ENCODE measurements at regions not wholly inside any gene's neighbourhood (a gene's known extent, or its start where the extent isn't known, plus 50 kb on each side); places are given as distances from the start of the nearest gene placed in this dataset.

DNA sequence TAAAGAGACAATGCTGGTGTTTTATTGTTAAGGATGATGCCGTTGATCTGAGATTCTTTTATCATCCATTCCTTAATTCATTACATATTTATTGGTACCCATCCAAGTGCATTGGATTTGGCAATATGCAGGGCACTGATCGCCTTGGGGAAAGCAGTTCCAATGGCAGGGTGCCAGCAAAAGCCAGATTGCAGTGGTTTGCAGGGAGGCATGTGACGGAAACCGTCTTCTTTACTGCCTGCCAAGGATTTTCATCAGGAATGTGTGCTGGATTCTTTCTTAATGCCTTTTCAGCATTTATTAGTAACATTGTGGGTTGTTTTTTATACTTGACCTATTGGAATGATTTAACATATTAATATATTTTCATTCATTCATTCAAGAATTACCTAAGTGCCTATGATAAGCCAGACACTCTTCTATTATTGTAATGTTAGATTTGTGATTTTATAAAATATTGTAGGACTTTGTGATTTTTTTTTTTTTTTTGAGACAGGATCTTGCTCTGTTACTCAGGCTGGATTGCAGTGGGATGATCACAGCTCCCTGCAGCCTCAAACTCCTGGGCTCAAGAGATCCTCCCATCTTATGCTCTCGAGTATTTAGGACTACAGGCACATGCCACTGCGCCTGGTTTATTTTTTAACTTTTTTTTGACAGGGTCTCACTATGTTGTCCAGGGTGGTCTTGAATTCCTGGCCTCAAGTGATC lies 93.4 kb upstream of the TNRC6A start:
- H3K4me3 ChIP-seq (ENCODE audit: low read length), result no peak overlapping the region
- POLR2A ChIA-PET, result no interaction called here
- peaks cover 11% of the 10 kb centered on the region for H3K27me3 Mint-ChIP-seq
- H3K36me3 Mint-ChIP-seq (ENCODE audit: low read depth), result no peaks in the 10 kb centered on the region
- TF ChIP-seq, protein P1, sequence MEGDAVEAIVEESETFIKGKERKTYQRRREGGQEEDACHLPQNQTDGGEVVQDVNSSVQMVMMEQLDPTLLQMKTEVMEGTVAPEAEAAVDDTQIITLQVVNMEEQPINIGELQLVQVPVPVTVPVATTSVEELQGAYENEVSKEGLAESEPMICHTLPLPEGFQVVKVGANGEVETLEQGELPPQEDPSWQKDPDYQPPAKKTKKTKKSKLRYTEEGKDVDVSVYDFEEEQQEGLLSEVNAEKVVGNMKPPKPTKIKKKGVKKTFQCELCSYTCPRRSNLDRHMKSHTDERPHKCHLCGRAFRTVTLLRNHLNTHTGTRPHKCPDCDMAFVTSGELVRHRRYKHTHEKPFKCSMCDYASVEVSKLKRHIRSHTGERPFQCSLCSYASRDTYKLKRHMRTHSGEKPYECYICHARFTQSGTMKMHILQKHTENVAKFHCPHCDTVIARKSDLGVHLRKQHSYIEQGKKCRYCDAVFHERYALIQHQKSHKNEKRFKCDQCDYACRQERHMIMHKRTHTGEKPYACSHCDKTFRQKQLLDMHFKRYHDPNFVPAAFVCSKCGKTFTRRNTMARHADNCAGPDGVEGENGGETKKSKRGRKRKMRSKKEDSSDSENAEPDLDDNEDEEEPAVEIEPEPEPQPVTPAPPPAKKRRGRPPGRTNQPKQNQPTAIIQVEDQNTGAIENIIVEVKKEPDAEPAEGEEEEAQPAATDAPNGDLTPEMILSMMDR (IDR thresholded peaks at IDR 0.05), result no peak
- no peak overlapping the region for H3K4me3 Mint-ChIP-seq
- intact Hi-C loops (cut with DNase I, micrococcal nuclease), result no loop called here
- CTCF ChIA-PET, result no interaction called here
- DNase-seq (no peak), ATAC-seq (ENCODE audit: poor library complexity) (no peak)
- H3K9me3 Mint-ChIP-seq, result no peaks in the 10 kb centered on the region
- H3K9me3 ChIP-seq (ENCODE audit: control insufficient read depth in 1 of 2, insufficient read depth in 1 of 2, low read length in 2 of 2), result no peaks in the 10 kb centered on the region
- H3K4me1 ChIP-seq (ENCODE audit: insufficient read depth, low read length), result no peaks in the 10 kb centered on the region
- H3K36me3 ChIP-seq (ENCODE audit: insufficient read depth, low read length), result no peaks in the 10 kb centered on the region
- H3K27ac Mint-ChIP-seq, result no peak overlapping the region
- no peak overlapping the region for H3K27ac ChIP-seq (ENCODE audit: low read depth in 1 of 2, low read length in 2 of 2)
- H3K27me3 ChIP-seq (ENCODE audit: control insufficient read depth in 1 of 2, insufficient read depth in 2 of 2, low read length in 2 of 2), result peaks cover 0 to 6% of the 10 kb centered on the region in 2 experiments
- H3K4me1 Mint-ChIP-seq (ENCODE audit: low read depth), result no peaks in the 10 kb centered on the region

DNA sequence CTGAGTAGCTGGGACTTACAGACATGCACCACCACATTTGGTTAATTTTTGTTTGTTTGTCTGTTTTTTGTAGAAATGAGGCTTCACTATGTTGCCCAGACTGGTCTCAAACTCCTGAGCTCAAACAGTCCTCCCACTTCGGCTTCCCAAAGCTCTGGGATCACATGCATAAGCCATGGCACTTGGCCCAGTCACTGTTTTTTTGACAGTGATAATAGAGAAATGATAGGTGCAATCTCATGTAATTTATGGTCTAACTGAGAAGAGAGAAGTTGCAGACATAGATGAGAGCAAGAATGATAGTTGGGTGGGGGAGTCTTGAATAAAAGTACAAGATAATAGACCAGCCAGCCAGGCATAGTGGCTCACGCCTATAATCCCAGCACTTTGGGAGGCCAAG lies 89.7 kb upstream of the TNRC6A start:
- Mint-ChIP-seq H3K36me3 (ENCODE audit: low read depth) (no peaks in the 10 kb centered on the region), H3K27ac (no peak overlapping the region), H3K4me3 (no peak overlapping the region), H3K27me3 (peaks cover 20% of the 10 kb centered on the region), H3K4me1 (ENCODE audit: low read depth) (no peaks in the 10 kb centered on the region), H3K9me3 (no peaks in the 10 kb centered on the region)
- no peaks in the 10 kb centered on the region for H3K36me3 ChIP-seq (ENCODE audit: insufficient read depth, low read length)
- no peak for ATAC-seq (ENCODE audit: poor library complexity)
- POLR2A ChIA-PET, result no interaction called here
- H3K4me1 ChIP-seq (ENCODE audit: insufficient read depth, low read length), result no peaks in the 10 kb centered on the region
- intact Hi-C loops (cut with DNase I, micrococcal nuclease), result no loop called here
- H3K9me3 ChIP-seq (ENCODE audit: control insufficient read depth in 1 of 2, insufficient read depth in 1 of 2, low read length in 2 of 2), result no peaks in the 10 kb centered on the region
- peaks cover 0 to 3% of the 10 kb centered on the region in 2 experiments for H3K27me3 ChIP-seq (ENCODE audit: control insufficient read depth in 1 of 2, insufficient read depth in 2 of 2, low read length in 2 of 2)
- no peak for DNase-seq
- no peak overlapping the region for H3K4me3 ChIP-seq (ENCODE audit: low read length)
- H3K27ac ChIP-seq (ENCODE audit: low read depth in 1 of 2, low read length in 2 of 2), result no peak overlapping the region
- CTCF ChIA-PET, result no interaction called here
- TF ChIP-seq, protein P1 (IDR thresholded peaks at IDR 0.05), result no peak

- intact Hi-C loops (cut with DNase I, micrococcal nuclease), result no loop called here
- H3K4me1 ChIP-seq (ENCODE audit: insufficient read depth, low read length), result no peaks in the 10 kb centered on the region
- no peaks in the 10 kb centered on the region for H3K9me3 Mint-ChIP-seq
These were observed 86.0 kb upstream of the TNRC6A start for GRCh38 chr16:24643489-24643888.

More at GRCh38 chr16:24643489-24643888, 86.0 kb upstream of the TNRC6A start:
- ChIA-PET POLR2A (no interaction called here), CTCF (no interaction called here)
- H3K36me3 Mint-ChIP-seq (ENCODE audit: low read depth), result no peaks in the 10 kb centered on the region
- Histone ChIP-seq H3K36me3 (ENCODE audit: insufficient read depth, low read length) (no peaks in the 10 kb centered on the region), H3K27me3 (ENCODE audit: control insufficient read depth in 1 of 2, insufficient read depth in 2 of 2, low read length in 2 of 2) (no peaks in the 10 kb centered on the region), H3K27ac (ENCODE audit: low read depth in 1 of 2, low read length in 2 of 2) (no peak overlapping the region), H3K4me3 (ENCODE audit: low read length) (no peak overlapping the region), H3K9me3 (ENCODE audit: control insufficient read depth in 1 of 2, insufficient read depth in 1 of 2, low read length in 2 of 2) (no peaks in the 10 kb centered on the region)
- no peaks in the 10 kb centered on the region for H3K4me1 Mint-ChIP-seq (ENCODE audit: low read depth)
- H3K27ac Mint-ChIP-seq, result no peak overlapping the region
- H3K4me3 Mint-ChIP-seq, result no peak overlapping the region
- DNase-seq (no peak), ATAC-seq (ENCODE audit: poor library complexity) (no peak)
- H3K27me3 Mint-ChIP-seq, result peaks cover 19% of the 10 kb centered on the region
- TF ChIP-seq, protein P1 (IDR thresholded peaks at IDR 0.05), result no peak
